Iris pigment epithelial cell (primary cell): ENCODE measurements at regions not wholly inside any gene's neighbourhood (a gene's known extent, or its start where the extent isn't known, plus 50 kb on each side); places are given as distances from the start of the nearest gene placed in this dataset.
"Not testable (repeated sequence)": the region's sequence is repeated elsewhere in the genome, so short reads cannot be mapped to it uniquely, and the experiment has no call there.

Experiments
- DNase-seq: peaks from one replicate; pipeline ENCODE4 v3.0.0-alpha.2; 2011; ENCODE audit warnings: low read depth

DNA sequence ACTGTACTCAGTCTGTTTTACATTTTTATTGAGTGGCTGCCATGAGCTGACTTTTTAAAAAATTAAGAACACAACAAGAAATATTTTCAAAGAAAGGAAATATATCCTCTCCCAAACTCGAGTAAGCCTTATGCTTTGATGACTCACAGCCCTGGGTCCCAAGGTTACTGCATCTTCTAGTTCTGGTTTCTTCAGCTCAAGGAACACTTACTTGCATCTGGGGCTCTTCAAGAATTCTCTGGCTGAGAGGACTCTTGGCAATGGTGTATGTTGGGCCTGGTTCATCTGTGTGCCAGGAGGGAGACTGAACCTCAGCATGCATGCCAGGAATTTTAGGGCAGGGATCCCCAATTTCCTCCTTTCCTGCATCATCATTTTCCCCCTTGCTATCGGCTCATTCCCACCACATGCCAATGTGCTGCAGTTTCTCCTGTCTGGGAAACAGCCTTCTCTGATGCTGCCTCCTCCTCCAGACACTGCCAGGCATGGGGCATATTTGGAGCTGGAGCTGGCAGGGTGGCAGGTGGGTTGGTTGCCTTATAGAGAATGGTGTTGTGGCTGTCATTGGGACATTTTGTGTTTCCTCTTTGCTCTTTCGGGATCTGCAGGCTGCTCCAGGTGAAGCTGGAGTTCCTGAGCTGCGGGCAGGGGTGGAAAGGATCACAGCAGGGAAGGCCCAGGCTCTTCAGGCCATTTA lies 192.2 kb upstream of the HS6ST1 start:
- DNase-seq: peak; percentile 65

DNA sequence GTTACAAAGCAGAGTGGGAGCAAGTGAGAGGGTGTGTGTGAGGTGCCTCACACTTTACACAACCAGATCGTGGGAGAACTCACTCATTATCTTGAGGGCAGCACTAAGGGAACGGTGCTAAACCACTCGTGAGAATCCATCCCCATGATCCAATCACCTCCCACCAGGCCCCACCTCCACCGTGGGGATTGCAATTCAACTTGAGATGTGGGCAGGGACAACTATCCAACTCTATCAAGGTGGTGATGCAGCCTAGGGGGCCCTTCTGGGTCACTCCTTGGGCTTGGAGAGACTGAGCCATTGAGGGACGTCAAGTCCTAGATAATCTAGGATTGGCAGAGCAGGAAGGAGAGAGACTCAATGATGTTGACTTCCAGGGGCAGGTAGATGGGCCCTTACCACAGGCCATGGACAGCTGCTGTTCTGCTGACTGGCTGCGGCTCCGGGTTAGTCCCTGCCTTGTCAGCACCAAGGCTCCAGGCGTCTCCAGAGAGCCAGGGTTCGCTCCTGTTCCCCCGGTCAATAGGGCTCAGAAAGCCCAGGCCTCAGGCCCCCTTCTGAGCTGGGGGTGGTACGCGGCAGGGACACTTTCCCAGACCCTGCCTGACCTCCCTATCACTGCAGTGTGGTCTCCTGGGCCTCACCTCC lies 193.2 kb upstream of the HS6ST1 start:
- DNase-seq: no peak

DNA sequence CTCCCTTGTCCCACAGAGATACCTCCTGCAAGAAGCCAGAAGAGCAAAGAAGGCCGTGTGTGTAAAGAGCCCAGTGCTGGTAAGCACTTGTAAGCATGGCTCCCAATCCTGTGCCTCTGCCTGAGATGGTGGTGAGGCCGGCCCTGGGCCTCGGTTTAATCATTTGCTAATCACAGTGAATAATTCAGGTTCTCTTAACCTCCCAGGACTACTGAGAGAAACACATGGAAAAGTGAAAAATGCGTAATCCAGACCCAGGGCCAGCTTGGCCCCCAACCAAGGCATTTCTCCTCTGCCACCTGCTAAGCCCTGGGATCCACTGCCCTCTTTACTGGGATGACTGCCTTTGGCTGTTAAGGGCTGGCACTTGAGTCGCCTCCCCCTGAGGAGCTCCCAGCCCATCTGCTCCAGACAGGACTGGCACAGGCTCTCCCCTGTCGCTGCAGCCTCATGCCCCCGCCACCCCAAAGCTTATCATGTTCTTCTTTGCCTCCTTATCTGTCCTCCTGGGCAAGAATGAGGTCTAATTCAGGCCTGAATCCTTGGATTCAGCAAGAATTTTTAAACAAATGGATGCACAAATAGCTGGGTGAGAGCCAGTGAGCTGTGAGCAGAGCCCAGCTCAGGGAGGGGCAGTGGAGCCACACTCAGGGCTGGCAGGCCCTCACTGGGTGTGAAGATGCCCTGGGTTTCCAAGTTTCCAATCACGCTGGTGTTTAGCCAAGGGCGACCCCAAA lies 193.9 kb upstream of the HS6ST1 start:
- no peak for DNase-seq

DNA sequence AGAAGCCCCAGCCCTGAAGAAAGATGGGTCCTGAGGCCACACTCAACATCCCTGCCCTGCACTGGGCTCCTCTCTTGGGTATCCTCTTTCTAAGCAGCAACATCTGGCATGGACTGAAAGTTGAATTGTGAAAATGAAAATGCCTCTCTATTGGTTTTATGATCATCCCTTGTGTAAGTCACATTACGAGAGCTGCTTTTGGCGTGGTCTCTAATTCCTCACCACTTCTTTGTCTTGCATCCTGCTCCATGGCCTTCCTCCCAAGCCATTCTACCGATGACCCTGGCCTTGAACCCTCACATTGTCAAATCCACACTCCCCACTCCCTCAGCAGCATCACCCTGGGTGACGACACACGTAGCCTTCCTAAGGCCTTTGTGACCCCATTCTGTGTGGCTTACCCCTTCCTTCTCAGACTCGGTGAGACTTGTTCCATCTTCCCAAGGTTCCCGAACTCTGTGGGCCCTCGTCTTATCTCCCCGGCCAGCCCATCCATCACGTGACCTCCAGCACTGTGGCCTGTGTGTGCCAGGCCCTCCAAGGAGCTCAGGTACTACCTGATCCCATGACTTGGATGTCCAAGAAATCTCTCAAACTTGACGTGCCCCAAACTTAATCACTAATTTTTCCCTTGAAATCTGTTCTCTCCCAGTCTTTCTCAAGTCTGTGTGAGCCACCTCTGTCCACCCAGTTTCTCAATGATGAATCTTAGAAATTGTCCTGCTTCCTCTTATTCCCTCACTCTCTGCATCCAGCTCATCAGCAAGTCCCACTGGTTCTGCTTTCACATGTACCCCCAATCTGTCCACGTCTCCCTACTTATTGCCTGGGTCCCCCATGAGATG lies 194.7 kb upstream of the HS6ST1 start:
- DNase-seq: no peak

DNA sequence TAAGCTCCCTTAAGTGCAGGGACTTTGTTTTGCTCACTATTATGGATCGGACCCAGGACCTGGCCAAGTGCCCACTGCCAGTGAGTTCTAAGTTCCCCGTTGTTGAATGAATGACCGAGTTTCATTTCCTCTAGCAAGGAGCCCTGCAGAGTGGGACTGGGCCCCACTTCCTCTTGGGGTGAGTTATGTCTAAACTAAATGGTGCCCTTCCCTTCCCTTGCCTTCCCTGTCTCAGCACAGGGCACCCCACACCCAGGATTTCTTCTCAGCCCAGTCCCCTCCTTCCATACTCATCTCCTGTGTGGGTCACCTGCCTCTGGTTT lies 195.3 kb upstream of the HS6ST1 start:
- no peak for DNase-seq

DNA sequence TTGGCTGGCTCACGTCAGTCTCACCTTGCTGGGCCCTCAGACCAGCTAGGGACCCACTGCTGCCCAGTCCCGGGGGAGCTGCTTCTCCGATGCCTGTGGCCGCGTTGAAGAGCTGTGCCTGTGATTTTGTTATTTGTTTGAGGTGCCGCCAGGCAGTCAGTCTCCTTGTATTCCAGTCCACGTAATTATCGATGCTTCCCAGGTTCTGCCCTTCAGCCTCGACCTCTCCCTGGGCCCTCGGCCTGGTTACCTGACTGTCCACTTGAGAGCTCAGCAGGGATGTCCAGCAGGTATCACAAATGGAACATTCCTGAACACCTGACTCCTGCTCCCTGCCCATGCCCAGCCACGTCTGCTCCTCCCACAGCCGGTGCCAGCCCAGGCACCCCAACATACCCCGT lies 195.9 kb upstream of the HS6ST1 start:
- DNase-seq: no peak

DNA sequence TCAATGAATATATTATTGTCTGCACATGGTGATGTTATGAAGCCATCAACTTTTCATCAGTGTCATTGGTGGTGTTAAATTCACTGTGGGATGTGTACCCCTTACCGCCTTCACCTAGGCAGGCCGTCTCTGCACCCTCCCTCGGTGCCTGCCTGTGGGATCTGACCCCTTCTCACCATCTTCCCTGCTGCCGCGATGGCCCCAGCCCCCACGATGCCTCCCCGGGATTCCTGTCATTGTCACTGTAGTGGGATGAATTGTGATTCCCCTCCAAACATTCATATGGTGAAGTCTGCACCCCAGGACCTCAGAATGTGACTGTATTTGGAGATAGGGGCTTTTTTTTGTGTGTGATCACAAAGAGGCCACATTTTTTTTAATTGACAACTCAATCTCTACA lies 198.3 kb upstream of the HS6ST1 start:
- DNase-seq: no peak

DNA sequence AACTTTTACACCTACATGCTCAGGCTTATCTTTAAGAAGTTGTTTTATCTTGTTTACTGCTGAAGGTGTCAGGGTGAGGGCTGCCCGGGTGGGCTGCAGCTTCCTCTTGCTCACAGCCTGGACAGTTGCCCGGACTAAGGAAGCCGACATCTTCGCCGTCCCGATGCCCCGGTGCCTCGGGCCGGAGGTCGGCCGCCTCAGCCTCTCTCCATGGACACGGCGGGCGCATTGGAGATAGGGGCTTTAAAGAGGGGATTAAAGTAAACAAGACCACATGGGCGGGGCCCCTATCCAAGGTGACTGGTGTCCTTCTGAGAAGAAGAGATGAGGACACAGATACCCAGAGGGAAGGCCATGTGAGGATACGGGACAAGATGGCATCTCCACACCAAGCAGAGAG lies 200.4 kb upstream of the HS6ST1 start:
- not testable (repeated sequence) for DNase-seq

DNA sequence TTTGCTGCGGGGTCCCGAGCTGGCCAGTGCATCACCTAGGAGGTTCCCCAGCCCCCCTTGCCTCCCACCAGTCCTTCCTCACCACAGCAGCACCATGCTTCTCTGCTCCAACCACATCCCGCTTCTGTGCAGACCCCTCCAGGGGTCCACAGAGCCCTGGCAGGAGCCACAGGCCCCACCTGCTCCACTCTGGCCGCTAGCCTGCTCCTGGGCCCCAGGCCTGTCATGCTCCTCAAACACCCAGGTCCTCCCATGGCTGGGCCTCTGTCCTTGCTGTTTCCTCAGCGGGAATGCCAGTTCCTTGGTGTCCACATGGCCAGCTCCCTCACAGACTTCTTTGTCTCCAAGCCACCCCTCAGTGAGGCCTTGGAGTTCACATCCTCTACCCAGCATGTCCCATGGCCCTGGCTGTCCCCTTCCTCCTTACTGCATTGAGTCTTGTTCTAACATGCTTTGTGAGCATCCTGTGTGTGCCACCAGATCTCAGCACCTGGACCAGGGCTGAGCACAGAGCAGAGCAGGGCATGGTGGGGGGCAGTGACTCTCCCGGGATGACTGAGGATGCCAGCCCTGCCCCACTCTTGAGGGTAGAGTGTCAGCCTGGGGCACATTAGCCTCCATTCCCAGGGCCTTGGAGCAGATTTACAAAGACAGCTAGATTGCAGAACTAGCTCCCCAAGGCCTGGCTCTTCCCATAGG lies 201.0 kb upstream of the HS6ST1 start:
- DNase-seq: no peak

DNA sequence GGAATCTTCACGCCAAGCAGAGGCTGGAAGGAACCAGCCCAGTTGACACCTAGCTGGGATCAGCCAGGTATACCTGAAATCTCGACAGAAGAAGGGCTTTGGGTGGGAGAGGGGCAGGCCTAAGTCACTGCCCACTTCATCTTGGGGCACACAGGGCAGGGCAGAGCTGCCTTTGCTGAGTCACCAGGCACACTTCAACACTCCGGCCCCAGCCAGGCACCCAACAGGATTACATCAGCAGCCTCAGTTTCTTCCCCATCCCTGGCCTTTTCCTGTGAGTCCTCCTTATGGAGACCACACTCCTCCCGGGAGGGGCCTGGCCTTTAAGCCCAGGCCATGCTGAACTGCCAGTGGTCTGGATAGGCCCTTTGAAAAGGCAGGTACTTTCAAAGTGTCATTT lies 201.7 kb upstream of the HS6ST1 start:
- no peak for DNase-seq

DNA sequence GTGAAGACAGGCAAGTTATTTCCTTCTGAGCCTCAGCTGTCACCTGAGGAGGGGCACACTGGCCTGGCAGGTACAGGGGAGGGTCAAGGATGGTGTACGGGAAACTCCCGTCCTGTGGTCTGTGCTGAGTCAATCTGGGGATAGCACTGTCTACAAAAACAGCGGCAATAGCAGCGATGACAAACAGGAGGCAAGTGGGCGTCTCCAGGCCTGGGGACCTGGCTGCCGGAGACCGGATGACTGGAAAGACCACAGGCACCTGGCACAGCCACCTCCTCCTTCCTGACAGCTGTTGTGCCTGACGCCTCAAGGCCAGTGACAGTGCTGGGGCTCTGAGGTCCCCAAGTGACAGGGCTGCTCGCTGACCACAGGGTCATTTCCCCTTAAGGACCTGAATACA lies 202.1 kb upstream of the HS6ST1 start:
- DNase-seq: no peak

DNA sequence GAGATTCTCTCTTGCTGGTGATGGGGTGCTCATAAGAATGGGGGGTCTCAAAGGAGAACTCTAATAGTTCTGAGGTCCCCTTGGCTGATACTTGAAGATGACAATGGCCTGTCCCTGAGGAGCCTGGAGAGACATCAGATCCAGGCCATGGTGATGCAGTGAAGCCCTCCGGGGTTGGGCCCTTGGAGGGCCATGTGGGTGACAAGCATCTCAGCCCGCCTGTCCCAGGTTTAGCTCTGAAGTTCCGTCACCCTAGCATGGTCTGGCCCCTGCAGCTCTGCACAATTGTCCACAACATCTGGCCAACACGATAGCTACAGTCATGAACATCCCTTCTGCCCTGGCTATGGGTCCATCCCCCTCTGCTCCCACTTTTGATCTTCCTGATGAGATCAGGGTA lies 202.8 kb upstream of the HS6ST1 start:
- no peak for DNase-seq

DNA sequence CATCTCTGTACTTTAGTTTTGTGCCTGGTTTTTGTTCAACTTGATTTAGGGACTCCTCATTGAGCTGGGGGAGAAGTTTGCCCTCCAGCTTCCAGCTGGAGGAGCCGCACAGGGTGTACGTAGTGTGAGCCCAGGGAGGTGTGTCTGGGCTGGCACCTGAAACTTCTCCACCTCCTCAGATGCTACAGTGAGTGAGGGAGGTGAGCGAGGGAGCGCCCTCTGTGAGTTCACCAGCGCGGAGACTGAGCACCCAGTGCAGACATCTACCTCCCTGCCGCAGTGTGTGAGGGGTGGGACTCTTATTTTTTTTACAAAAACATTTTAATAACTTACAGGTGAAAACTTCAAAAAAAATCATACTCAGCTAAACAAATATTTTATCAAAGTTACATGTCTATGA lies 204.2 kb upstream of the HS6ST1 start:
- DNase-seq: no peak

DNA sequence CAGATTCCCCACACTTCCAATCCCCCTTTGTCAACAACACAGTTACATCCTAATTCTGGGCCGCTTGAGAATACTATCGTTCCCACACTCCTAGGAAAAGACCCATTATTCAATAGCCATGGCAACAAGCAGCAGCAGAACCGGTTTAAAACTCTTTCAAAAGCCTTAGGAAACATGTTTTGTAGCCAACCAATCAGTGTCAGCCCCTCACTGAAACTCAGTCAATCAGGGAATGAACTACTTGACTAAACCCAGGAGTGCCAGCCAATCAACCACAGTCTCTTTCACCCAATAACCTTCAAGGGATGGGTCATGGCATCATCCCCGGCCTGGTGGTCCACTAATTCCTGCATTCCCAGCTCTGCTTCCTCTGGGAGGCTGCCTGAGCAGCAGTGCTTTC lies 204.8 kb upstream of the HS6ST1 start:
- DNase-seq: no peak

DNA sequence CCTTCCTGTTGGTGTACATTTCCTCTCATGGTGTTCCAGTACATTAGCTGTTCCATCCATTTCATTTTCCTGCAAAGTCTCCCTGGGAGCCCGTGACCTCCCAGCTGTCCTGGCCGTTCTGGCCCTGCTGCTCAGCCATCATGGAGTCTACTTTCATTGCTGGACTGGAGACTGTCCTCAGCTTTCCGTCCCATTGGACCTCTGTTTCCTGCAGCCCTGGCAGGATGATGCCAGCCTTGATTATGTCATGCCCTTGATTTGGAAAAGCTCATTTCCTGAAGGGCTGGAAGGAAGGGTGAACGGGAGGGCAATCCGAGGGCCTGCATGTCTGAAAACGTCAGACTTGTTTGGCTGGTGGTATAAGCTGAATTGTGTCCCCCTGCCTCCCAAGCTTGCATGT lies 205.5 kb upstream of the HS6ST1 start:
- no peak for DNase-seq

DNA sequence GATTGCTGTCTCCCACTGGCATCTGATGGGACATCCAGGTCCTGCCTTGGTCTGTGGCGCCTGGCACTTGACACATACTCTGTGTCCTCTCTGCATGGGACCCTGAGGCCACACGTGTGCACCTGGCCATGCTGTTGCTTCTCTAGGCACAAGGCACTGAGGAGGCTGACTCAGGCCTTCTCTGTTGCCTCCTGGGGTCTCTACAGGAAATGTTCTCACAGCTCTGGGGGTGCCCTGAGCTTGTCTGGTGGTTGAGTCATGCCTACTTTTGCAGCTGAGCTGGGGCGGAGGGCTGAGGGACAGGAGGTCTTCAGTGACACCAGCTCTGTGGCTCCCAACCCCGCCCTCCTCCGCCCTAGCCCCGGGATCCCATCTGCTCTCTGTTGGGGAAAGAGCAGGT lies 207.0 kb upstream of the HS6ST1 start:
- peak; percentile 24 for DNase-seq

DNA sequence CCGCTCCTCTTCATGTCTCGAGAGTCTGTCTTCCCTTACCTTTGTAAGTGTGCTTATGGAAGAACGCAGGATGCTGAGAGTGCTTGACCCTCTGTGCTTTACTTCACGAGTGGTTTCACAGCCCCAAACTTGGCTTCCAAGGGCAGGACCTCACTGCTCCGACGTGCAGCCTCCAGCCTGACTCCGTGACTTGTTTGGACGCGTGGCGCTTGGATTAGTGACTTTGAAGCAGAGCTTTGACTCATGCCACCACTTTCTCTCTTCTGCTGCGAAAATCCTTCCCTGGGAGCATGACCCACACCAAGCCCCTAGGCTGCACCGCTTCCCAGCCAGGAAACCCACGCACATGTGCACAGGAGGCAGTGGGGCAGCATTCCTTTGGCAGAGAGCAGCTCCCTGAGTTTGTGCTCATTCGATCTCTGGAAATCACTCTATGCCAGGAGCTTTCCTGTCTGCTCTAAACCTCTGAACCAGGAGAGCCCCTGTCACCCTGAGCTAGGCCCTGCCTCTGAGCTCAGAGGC lies 207.8 kb upstream of the HS6ST1 start:
- no peak for DNase-seq

DNA sequence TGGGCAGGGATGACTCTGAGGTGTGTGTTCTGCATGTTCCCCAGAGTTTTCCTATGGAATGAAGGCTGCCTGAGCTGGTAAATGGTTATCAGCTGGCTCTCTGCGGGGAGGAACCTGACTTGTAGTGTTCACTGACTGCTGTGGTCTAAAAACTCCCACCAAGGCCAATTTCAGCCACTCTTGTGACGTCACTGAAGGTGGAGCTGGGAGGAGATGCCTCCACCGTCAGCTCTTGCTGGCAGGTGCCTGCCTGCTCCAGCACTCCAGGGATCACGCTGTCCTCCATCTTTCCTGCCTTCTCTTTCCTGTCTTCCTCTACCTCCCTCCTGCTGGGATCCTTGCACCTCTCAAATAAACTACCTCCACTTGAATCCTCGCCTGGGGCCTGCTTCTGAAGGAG lies 209.5 kb upstream of the HS6ST1 start:
- no peak for DNase-seq

DNA sequence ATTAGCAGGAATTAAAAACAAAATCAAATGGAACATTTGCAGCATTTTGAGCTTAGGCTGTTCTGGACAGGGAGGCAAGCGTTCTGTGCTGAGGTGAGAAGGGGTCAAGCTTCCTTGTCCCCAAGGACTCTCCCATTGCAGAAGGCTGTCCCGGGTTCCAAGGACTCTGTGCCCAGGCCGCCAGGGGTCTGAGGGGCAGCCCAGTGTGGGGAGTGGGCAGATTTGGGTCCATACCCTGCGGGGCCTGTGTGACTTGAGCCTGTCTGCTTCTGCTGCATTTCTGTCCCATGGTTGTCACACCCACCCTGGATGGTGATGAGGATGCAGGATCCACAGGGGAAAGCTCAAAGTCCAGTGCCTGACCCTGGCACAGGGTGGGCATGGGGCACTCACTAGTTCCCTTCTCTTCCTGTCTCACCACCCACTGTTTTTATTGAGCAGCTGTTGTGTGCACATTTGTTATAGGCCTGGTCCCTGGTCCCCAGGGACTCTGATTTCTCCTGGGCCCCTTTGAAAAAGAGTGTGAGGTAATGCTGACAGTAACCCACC lies 211.4 kb upstream of the HS6ST1 start:
- no peak for DNase-seq

DNA sequence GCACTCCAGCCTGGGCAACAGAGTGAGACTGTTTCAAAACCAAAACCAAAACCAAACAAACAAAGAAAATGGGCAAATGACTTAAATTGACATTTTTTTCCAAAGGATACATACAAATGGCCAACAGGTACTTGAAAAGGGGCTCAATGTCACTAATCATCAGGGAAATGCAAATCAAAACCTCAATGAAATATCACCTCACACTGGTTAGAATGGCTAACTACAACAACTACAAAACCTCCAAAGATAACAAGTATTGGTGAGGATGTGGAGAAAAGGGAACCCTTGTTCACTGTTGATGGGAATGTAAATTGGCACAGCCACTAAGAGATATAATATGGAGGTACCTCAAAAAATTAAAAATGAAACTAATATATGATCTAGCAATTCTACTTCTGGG lies 213.2 kb upstream of the HS6ST1 start:
- DNase-seq: no peak

DNA sequence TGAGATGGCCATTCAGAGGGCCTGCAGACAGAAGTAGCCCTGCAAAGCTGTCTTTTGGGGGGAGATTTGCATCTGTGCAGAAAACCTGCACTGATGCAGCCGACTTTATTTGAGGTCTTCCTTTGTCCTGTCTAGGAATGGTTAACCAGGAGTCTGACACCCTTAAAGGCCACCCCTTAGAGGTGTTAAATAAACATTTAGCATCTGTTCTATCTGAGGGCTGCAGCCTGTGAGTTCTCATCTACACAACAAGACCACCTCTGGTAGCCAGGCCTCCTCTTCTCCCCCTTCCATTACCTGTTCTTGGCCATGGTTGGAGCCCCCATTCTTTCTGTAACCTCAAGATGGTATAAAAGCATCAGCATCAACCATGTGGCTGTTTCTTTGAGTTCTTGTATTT lies 214.4 kb upstream of the HS6ST1 start:
- no peak for DNase-seq
